GM18505 (cell line): ENCODE measurements at regions not wholly inside any gene's neighbourhood (a gene's known extent, or its start where the extent isn't known, plus 50 kb on each side); places are given as distances from the start of the nearest gene placed in this dataset.

Experiments
- ATAC-seq: cut with Tn5 transposase; IDR thresholded peaks from one replicate; pipeline ENCODE4 v1.9.1; 2021; ENCODE audit not compliant: unreplicated experiment
- POLR2A ChIP-seq: IDR thresholded peaks from 4 replicates; pipeline ENCODE4 v1.6.1; 2011; ENCODE audit warnings: borderline replicate concordance; ENCODE audit not compliant: insufficient read depth, insufficient read length; ENCODE audit errors: extremely low read depth

GRCh38 chr2:17125989-17126620 lies 392.1 kb downstream of the RAD51AP2 start:
- ATAC-seq: no peak
- no peak for TF ChIP-seq POLR2A

GRCh38 chr2:17124575-17125318 lies 393.5 kb downstream of the RAD51AP2 start:
- ATAC-seq: no peak

GRCh38 chr2:17122887-17123501 lies 395.2 kb downstream of the RAD51AP2 start:
- no peak for TF ChIP-seq POLR2A
- ATAC-seq: no peak

More at GRCh38 chr2:17124575-17125318, 393.5 kb downstream of the RAD51AP2 start:
- TF ChIP-seq POLR2A: no peak

- no peak for TF ChIP-seq POLR2A
- ATAC-seq: no peak
Measured at GRCh38 chr2:17115466-17115865, 402.8 kb downstream of the RAD51AP2 start.

- no peak for TF ChIP-seq POLR2A
- ATAC-seq: no peak
Measured at GRCh38 chr2:17115042-17115441, 403.2 kb downstream of the RAD51AP2 start.

GRCh38 chr2:17107871-17108270 lies 410.4 kb downstream of the RAD51AP2 start:
- TF ChIP-seq POLR2A: no peak
- ATAC-seq: no peak

GRCh38 chr2:17107151-17107550 lies 411.1 kb downstream of the RAD51AP2 start:
- no peak for TF ChIP-seq POLR2A
- ATAC-seq: no peak

- ATAC-seq: no peak
- no peak for TF ChIP-seq POLR2A
Measured at GRCh38 chr2:17106418-17106817, 411.8 kb downstream of the RAD51AP2 start.

- TF ChIP-seq POLR2A: no peak
- peak; percentile 81 for ATAC-seq
Measured at GRCh38 chr2:17104454-17104853, 413.8 kb downstream of the RAD51AP2 start.

- no peak for TF ChIP-seq POLR2A
- no peak for ATAC-seq
Measured at GRCh38 chr2:17101596-17101995, 416.6 kb downstream of the RAD51AP2 start.

GRCh38 chr2:17101091-17101490 lies 417.1 kb downstream of the RAD51AP2 start:
- ATAC-seq: no peak
- no peak for TF ChIP-seq POLR2A

GRCh38 chr2:17095340-17095739 lies 422.9 kb downstream of the RAD51AP2 start:
- no peak for ATAC-seq
- TF ChIP-seq POLR2A: no peak

GRCh38 chr2:17093712-17094111 lies 424.5 kb downstream of the RAD51AP2 start:
- ATAC-seq: no peak
- TF ChIP-seq POLR2A: no peak

- ATAC-seq: no peak
- TF ChIP-seq POLR2A: no peak
Measured at GRCh38 chr2:17086990-17087389, 421.4 kb upstream of the CYRIA start.
